Fibroblast of peridontal ligament (primary cell): ENCODE measurements at regions not wholly inside any gene's neighbourhood (a gene's known extent, or its start where the extent isn't known, plus 50 kb on each side); places are given as distances from the start of the nearest gene placed in this dataset.

Experiments used
- DNase-seq: peaks from one replicate; pipeline ENCODE4 v3.0.0-alpha.2; 2010; ENCODE audit errors: extremely low read depth

DNA sequence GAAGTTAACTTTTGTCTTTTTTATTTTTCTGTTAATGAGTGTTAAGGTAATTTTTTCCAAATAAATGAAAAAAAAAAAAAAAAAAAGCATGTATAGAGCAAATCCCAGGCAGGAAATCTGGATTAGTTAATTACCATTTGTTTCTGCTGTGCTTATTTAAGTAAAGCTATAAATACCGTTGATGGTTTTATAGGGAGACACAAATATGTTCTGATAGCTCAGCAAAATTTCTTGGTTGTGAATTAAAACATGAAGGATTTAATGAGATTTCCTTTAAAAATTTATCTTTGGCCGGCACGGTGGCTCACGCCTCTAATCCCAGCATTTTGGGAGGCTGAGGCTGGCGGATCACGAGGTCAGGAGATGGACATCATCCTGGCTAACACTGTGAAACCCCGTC is 189.4 kb downstream of the CD109 start:
- DNase-seq = no peak

- no peak for DNase-seq
Observed at GRCh38 chr6:73884540-73884939, 188.5 kb downstream of the CD109 start.

- no peak for DNase-seq
Observed at GRCh38 chr6:73879501-73880293, 183.7 kb downstream of the CD109 start.

DNA sequence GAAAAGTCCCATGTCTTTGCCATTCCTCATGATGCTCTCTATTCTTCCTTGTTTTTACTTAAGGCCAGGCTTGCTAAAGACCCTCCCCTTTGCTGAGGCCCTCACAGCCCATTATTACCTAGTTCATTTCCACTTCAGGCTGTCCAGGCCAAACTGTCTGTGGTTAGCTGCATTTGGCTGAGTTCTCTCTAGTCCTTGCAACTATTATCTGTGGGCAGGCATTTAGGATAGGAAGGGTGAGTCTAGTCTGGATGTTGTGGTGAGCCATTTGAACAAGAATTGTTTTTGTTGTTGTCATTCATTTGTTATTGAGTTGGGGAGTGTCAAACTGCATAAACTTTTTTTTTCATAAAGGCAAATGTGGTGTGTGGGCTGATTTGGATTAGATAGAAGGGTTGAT is 182.4 kb downstream of the CD109 start:
- no peak for DNase-seq
